ENCODE measurements at regions not wholly inside any gene's neighbourhood (a gene's known extent, or its start where the extent isn't known, plus 50 kb on each side); places are given as distances from the start of the nearest gene placed in this dataset.

GRCh38 chr16:52697971-52698370 lies 151.0 kb upstream of the TOX3 start:
- Histone ChIP-seq H3K4me3 (no peak overlapping the region), H3K9me3 (replicated peaks; ENCODE audit: control insufficient read depth, insufficient read depth, low read depth, low read length) (0 out of 2 replicates have a peak, but pooled peaks cover 1% of the 10 kb centered on the region), H3K4me2 (ENCODE audit: insufficient read depth, low read length) (no peak overlapping the region), H4K20me1 (replicated peaks; ENCODE audit: control insufficient read depth, insufficient read depth, low read length) (no peaks in the 10 kb centered on the region), H3K4me1 (replicated peaks in 1 of 2; ENCODE audit: control insufficient read depth in 2 of 2, insufficient read depth in 2 of 2, low read length in 2 of 2) (no peaks in the 10 kb centered on the region), H3K9ac (ENCODE audit: insufficient read depth in 1 of 2, low read depth in 2 of 2, low read length in 2 of 2) (no peak overlapping the region), H3K36me3 (ENCODE audit: control insufficient read depth, insufficient read depth, low read length) (no peaks in the 10 kb centered on the region), H3K79me2 (ENCODE audit: control insufficient read depth, insufficient read depth, low read length) (no peaks in the 10 kb centered on the region), H3K27me3 (ENCODE audit: control insufficient read depth in 2 of 2, insufficient read depth in 2 of 2, low read length in 2 of 2) (no peaks in the 10 kb centered on the region), H2AFZ (ENCODE audit: low read depth, low read length) (no peak overlapping the region), H3K27ac (ENCODE audit: extremely low read depth, low read depth, low read length) (no peak overlapping the region), H3K9me1 (ENCODE audit: control insufficient read depth, insufficient read depth, low read length) (no peaks in the 10 kb centered on the region)
- intact Hi-C loops (cut with micrococcal nuclease) (no loop called here), in situ Hi-C loops (cut with MboI) (no loop called here)
- POLR2A ChIA-PET, result no interaction called here
- no peak for DNase-seq (ENCODE audit: extremely low read depth in 1 of 4, low spot score in 3 of 4)
- no peak for TF ChIP-seq GTF2B (IDR thresholded peaks at IDR 0.05; ENCODE audit: extremely low read depth, insufficient read length)
- no peak for TF ChIP-seq RERE (CRISPR knock-in tag; IDR thresholded peaks at IDR 0.05; ENCODE audit: borderline replicate concordance)
- TF ChIP-seq STAT6 (CRISPR knock-in tag; IDR thresholded peaks at IDR 0.05), result no peak
- no peak for TF ChIP-seq KLF6 (CRISPR knock-in tag; IDR thresholded peaks at IDR 0.05; ENCODE audit: borderline replicate concordance)
- TF ChIP-seq TEAD4 (IDR thresholded peaks at IDR 0.05; ENCODE audit: low read length), result no peak
- no peak for TF ChIP-seq TEAD4 (CRISPR knock-in tag; IDR thresholded peaks at IDR 0.05; ENCODE audit: borderline replicate concordance)
- no peak for TF ChIP-seq SRSF1 (IDR thresholded peaks at IDR 0.05; ENCODE audit: low read depth, low read length)
- TF ChIP-seq HBP1 (CRISPR knock-in tag; IDR thresholded peaks at IDR 0.05), result no peak
- TF ChIP-seq SIRT6 (IDR thresholded peaks at IDR 0.05; ENCODE audit: low read depth, low read length), result no peak
- TF ChIP-seq XRCC5 (IDR thresholded peaks at IDR 0.05; ENCODE audit: low read depth, low read length), result no peak
- CTCF ChIA-PET (ENCODE audit: low intra/inter-chr PET ratio), result no interaction called here
- no peak for FAIRE-seq
- BruUV-seq (replicated peaks), result no TSS peak
- ATAC-seq, result no peak
